Right lobe of liver (tissue), 4 donors: ENCODE measurements at regions not wholly inside any gene's neighbourhood (a gene's known extent, or its start where the extent isn't known, plus 50 kb on each side); places are given as distances from the start of the nearest gene placed in this dataset.

Experiments
- CTCF ChIP-seq, 4 donors: fragments of 200-600 bp in 3 of 4; fragments of 450-650 bp in 1 of 4; IDR thresholded peaks; one replicate each; pipeline versions ENCODE4 v1.5.1 to v1.8.0; 2016 to 2022; ENCODE audit warnings: antibody characterized with exemption in 4 of 4, mild to moderate bottlenecking in 2 of 4
- POLR2A ChIP-seq: fragments of 450-650 bp; IDR thresholded peaks from one replicate; pipeline ENCODE4 v1.6.1; 2017; ENCODE audit warnings: antibody characterized with exemption, mild to moderate bottlenecking
- donor health status: DM: no; HTN: no; CAD: no.
- donor health status: DM: no; HTN: no; CAD: no.
- donor health status: DM: no; HTN: yes; CAD: no.

GRCh38 chr6:43988801-43989200 lies 138.5 kb downstream of the MRPL14 start:
- TF ChIP-seq CTCF (IDR thresholded peaks at IDR 0.05) (no peak), POLR2A (no peak)
